Neural cell (in vitro differentiated cells): ENCODE measurements at regions not wholly inside any gene's neighbourhood (a gene's known extent, or its start where the extent isn't known, plus 50 kb on each side); places are given as distances from the start of the nearest gene placed in this dataset.

Experiments
- EP300 ChIP-seq: fragments of 450-650 bp; conservative IDR thresholded peaks from 2 replicates; pipeline ENCODE4 v1.6.1; 2014; ENCODE audit warnings: antibody characterized with exemption, mild to moderate bottlenecking, moderate library complexity; ENCODE audit not compliant: poor library complexity, severe bottlenecking
- EZH2 ChIP-seq: fragments of 200-600, 300-800 bp; shearing (Covaris generic), sonication (generic); IDR thresholded peaks from 2 replicates; pipeline ENCODE4 v1.6.1; 2014; ENCODE audit warnings: antibody characterized with exemption, low read length, borderline replicate concordance, mild to moderate bottlenecking; ENCODE audit not compliant: insufficient read depth, poor library complexity, severe bottlenecking
- TAF1 ChIP-seq: IDR thresholded peaks from 2 replicates; pipeline ENCODE4 v1.6.1; 2012; ENCODE audit warnings: low read depth
- TF ChIP-seq, protein P1 (sequence below): fragments of 450-650 bp; IDR thresholded peaks from 2 replicates; pipeline ENCODE4 v1.5.1; 2014; ENCODE audit warnings: antibody characterized with exemption, mild to moderate bottlenecking, moderate library complexity; ENCODE audit not compliant: poor library complexity, severe bottlenecking

DNA sequence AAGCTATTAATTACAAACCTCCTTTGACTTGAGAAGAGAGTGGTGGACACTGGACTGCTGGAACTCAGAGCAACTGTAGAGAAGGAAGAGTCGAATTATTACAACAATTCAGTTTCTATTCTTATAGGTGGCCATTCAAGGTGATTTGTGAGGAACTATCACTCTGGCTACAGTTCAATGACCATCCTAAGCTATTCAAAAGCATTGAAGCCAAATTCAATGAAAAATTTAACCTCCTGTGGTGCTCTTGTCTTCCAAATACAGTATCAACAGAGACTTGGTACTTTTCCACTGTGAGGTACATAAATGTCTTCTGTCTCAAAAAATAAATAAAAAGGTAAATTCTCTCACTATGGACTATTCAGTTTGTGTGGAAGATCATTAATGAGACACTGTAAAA is 513.3 kb upstream of the SEMA6D start:
- TF ChIP-seq, protein P1, sequence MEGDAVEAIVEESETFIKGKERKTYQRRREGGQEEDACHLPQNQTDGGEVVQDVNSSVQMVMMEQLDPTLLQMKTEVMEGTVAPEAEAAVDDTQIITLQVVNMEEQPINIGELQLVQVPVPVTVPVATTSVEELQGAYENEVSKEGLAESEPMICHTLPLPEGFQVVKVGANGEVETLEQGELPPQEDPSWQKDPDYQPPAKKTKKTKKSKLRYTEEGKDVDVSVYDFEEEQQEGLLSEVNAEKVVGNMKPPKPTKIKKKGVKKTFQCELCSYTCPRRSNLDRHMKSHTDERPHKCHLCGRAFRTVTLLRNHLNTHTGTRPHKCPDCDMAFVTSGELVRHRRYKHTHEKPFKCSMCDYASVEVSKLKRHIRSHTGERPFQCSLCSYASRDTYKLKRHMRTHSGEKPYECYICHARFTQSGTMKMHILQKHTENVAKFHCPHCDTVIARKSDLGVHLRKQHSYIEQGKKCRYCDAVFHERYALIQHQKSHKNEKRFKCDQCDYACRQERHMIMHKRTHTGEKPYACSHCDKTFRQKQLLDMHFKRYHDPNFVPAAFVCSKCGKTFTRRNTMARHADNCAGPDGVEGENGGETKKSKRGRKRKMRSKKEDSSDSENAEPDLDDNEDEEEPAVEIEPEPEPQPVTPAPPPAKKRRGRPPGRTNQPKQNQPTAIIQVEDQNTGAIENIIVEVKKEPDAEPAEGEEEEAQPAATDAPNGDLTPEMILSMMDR, result no peak
- TF ChIP-seq EZH2 (no peak), TAF1 (no peak), EP300 (no peak)
